Suppressor macrophage treated with lipopolysaccharide for 4 hours (primary cell): ENCODE measurements at regions not wholly inside any gene's neighbourhood (a gene's known extent, or its start where the extent isn't known, plus 50 kb on each side); places are given as distances from the start of the nearest gene placed in this dataset.

Experiments
- DNase-seq: peaks from one replicate; pipeline ENCODE4 v3.0.0-alpha.2; 2020

DNA sequence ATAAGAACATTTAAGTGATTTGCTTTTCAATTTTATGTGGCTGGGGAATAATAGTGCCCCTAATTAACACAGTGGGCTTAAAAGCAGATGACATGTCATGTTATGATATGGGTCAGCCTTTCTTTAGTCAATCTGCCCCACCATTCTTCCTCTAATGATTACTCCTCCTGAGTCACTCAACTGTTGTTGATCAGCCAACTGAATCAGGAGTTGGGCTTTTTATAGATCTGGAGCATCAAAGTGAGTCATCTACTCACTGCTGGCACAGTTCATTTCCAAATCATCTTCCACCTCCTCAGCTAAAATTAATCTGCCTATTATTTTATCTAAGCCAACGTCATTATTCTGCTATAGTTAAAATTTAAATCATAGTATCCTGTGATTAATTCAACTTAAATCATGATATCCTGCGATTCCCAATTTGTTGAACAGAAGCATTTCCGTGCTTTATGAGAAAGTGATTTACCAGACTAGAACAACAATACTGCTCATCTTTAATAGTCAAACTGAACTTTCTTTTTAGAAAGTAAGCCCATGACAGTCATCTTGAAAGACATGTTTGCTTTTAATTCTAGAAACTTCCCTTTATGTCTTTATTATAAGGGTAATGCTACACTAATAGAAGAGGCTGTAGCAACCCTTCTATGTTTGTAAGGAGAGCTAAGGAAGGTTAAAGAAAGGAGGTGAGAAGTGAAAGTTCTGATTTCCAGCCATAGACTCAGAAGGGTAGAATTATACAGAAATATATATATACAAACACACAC is 551.4 kb downstream of the TBC1D4 start:
- DNase-seq = no peak

DNA sequence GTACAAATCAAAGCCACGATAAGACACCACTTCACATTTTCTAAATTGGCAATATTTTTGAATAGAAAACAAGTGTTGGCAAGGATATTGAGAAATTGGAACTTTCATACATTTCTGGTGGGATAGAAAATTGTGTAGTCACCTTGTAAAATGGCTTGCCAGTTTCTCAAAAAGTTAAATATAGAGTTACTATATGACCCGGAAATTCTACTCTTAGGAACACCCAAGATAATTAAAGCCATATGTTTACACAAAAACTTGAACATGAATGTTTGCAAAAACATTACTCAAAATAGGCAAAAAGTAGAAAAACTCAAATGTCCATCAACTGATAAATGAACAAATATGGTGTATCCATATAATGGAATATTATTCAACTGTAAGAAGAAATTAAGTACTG is 552.5 kb downstream of the TBC1D4 start:
- no peak for DNase-seq

DNA sequence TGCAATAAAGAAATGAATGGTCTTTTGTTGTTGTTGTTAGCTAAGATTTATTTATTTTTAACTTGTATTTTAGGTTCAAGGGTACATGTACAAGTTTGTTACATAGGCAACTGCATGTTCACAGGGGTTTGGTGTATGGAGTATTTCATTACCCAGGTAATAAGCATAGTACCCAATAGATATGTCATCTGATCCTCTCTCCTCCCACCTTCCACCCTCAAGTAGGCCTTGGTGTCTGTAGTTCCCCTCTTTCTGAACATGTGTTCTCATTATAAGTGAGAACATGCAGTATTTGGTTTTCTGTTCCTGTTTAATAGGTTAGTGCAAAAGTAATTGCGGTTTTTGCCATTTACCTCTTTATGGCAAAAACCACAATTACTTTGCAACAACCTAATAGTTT is 554.1 kb downstream of the TBC1D4 start:
- no peak for DNase-seq

DNA sequence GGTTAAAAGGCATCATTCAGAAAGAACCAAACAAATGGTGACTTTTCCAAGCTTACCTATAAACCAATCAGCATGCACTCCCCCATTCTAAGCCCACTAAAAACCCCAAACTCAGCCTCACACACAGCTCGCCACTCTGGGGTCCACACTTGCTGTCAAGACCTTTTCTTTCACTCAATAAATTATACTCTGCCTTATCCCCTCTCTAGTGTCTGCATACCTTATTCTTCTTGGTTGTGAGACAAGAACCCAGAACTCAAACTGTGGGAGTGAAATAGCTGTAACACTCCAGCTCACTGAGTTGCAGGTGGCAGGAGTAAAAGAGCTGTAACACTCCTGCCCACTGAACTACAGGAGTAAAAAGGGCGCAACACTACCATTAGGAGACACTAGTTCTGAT is 559.0 kb downstream of the TBC1D4 start:
- no peak for DNase-seq

DNA sequence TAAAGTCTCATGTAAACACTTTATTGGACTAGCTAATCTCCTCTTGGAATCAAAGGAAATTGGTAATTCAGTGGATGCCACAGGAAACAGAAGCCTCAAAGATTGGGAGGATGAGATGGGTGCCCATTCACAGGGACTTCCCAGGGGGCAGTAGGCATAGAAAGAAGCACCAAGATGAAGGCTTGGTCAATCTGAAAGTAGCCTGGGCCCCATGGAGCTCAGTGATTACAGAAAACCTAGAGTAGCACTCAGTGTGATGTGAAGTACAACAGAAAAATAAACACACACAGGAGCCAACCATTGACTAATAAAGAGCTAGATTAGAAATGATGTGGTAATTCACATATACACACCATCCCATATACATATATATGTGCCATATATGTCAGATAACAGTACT is 560.6 kb downstream of the TBC1D4 start:
- no peak for DNase-seq

DNA sequence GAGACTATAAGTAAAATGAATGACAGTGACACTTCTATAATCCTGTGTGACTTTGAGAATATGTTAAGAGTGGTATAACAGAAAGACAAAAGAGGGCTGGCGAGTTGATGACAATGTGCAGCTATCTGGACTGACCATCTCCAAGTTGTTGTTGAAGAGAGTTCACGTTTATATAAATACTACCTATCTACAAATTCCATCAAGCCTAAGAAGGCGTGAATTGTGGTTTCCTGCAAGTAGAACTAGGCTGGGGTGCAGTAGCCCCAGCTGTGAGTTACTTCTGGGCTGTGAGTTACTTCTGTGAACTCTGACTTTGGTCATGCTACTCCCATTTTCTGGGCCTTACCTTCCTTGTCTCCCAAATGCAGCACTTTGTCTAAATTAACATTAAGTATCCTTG is 561.0 kb downstream of the TBC1D4 start:
- DNase-seq = no peak

DNA sequence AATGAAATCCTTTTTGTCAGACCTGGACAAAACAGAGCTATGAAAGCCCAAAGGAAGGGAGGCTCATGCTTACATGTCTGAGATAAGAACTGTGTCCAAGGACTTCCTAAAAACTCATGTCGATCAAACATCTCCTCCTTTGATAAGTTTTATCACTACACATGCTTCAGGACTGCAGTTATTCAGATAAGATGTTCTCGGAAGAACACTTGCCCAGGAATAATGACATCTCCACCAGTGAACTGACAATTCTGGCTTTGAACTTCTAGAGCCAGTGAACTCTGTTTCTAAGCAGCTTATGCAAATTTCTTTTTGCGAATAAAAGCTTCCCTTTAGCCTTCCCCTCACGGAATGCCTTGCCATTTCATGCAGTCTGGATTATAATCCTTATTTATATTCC is 561.6 kb downstream of the TBC1D4 start:
- DNase-seq = no peak

DNA sequence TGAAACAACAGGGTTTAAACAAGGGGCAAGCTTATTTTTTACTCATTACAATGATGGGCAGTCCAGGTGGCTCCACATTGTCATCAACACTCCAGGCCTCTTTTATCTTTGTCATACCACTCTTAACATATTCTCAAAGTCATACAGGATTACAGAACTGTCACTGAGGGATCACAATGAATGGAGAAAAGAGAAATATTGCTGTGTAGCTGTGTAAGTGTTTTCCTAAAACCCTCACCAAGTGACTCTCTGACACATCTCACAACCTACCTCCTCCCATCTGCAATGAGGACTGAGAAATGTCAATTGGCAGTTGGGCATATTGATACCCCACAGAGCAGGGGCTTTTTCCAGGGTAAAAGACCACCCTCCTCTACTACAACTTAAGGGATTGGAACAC is 562.1 kb downstream of the TBC1D4 start:
- DNase-seq = no peak

DNA sequence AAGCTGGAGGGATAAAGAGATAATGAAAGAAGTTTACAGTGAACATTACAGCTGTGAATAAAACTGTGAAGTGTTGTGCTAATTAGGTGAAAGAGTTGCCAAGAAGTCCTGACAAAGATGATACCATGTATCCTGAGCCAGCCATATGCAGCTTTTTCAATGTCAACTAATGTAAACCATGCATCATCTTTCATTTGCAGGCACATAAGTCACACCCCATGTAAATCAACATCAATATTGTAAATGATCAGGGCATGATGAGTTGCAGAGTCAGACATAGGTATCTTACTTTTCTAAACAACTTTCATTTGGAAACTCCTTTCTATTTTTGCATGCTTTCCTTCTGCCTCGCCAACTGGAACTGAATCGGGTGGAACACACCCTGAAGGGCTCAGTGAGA is 569.1 kb downstream of the TBC1D4 start:
- no peak for DNase-seq

DNA sequence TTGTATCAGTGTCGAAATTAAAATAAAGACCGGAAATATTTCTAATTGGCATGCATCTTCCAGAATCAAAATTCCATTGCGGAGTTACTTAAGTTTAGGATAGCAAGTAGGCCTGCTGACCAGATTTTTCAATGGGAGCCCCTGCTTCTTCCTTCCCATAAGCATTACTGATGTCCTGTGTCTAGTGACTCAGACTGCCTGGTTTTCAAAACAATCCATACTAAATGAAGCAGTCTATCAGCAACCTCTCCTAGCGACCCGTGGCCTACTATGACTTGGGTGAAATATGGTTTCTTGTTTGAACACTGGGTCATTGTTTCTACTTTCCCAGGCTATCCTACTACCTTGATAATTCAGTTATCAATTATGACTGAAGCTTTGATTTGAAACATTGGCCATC is 571.6 kb downstream of the TBC1D4 start:
- DNase-seq = no peak

DNA sequence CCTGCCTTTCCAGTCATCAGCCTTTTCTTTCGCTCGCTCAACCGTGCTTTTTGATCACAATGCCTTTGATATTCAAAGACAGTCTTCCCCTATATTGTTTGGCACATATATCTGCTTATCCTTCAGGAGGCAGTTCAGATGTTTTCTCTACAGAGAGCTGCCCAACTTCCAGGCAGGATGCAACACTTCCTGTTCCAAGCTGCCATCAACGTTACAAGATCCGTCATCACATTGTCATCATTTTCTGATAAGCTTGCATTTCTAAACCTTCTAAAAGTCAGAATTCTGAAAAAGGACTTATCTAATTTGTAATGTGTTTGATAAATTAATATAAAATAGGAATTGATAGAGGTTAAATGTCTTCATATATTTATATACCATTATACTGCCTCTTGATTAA is 574.2 kb downstream of the TBC1D4 start:
- no peak for DNase-seq

DNA sequence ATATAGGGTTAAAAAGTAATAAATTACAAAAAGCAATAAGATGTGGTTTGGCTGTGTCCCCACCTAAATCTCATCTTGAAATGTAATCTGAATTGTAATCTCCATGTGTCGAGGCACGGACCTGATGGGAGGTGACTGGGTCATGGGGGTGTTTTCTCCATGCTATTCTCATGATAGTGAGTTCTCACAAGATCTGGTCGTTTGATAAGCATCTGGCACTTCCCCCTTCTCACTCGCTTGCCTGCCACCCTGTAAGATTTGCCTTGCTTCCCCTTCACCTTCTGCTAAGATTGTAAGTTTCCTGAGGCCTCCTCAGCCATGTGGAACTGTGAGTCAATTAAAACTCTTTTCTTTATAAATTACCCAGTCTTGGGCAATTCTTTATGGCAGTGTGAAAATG is 577.4 kb downstream of the TBC1D4 start:
- DNase-seq = no peak

DNA sequence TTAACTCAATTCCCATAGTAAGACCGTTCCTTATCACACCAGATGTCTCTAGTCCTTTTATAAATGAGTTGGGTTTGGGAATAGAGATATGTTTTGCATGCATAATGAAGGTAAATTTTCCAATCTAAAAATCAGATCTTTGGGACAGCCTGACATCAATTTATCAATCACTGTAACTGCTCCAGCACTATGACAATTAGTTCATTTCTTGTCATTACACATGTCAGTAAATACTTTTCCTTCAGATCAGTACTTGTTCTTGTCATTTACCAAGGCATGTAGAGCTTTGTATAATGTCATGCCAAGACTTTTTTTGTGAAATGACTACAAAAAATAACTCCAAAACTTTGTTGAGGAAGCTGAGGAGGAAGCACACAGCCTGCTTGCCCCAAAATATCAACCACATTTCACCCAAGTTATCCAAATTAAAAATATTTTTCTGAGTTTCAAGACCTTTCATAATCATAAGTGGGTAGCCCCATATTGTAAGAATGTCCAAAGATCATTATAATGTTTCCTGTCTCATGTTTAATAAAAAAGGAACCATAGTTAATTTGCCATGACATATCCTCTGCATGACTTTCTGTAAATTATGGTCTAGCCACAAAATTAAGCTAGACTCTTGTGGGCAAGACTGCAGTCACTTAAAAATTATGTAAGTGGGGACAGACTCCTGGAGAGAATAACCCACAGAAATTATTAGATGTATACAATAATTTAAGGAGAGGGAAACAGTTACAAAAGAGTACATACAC is 586.8 kb downstream of the TBC1D4 start:
- no peak for DNase-seq

DNA sequence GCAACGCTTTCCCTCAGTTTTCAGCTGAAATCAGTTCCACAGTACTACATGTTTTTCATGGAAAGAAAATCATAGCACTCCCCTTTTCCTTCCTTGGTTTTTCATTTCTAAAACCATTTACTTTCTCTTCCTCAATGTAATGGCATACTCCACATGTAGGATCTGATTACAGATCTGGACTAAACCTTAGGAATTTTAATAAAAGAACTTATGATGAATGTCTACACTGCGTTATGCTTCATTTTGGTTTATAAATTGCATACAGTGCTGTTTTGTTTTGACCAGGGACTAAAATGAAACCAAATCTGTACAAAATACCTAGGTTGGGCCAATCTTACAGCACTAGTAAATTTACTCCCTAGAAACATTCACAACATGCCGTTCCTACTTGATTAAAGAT is 589.9 kb downstream of the TBC1D4 start:
- DNase-seq = no peak

DNA sequence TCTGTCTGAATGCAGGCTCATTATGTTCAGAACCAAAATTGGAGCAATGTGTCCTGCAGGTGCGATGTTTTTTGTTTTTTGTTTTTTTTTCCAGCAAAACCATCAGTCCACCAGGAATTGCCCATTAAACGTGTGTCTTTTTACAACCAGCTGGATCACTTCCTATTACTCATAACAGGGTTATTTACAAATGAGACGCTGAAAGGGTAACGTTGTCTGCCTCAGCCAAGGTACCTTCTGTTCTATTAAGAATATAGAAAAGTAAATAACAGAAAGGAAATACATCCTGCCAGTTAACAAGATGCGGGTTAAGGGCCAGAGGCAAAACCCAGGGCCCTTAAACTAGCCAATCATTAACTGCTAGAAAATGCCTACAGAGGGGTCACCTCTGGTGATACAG is 590.4 kb downstream of the TBC1D4 start:
- no peak for DNase-seq

DNA sequence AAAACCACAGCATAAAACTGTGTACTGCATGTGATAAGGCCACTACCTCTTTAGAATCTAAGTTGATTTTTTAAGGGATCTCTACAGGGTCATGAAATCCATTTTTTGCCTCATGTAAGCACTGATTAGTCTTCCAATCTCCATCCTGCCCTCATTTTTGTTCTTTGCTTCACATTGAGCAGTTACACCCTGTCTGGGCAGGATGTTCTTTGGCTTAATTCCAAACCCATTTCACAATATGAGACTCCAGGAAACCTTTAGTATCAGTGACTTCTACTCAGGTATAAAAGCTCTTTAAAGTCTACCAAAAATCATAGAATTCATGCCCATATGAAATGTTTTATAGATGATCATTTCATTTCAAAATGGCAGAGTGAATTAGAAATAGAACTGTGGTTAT is 592.6 kb downstream of the TBC1D4 start:
- no peak for DNase-seq

DNA sequence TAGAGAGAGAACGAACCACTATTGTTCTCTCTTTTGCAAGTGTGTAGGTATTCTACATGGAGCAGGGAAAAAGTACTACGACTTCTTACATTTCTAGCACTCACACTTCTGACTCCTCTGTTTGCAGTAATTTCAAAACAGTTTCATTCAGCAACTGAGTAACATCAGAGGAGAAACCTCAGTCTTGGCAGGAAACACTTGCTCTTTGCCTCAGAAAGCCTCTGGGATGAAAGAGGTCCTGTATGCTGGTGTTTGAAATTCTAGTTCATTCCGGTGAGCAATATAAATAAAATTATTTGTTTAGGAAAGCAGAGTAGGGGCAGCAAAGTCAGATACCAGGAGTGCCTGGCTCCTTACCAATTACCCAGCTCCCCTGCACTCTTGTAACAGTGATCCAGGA is 595.5 kb downstream of the TBC1D4 start:
- no peak for DNase-seq

DNA sequence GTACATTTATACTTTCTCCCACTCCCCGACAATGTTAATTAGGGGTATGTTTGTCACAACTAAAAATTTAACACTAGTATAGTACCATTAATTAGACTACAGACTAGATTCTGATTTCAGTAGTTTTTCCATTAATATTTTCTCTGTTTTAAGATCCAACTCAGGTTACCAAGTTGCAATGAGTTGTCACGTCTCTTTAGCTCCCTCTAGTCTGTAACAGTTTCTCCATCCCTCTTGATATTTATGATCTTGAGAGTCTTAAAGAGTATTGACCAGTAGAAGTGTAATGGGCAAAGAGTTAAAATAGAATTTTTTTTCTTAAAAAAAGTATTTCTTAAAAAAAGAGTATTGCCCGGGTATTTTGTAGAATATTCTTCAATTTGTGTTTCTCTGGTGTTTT is 598.1 kb downstream of the TBC1D4 start:
- no peak for DNase-seq

DNA sequence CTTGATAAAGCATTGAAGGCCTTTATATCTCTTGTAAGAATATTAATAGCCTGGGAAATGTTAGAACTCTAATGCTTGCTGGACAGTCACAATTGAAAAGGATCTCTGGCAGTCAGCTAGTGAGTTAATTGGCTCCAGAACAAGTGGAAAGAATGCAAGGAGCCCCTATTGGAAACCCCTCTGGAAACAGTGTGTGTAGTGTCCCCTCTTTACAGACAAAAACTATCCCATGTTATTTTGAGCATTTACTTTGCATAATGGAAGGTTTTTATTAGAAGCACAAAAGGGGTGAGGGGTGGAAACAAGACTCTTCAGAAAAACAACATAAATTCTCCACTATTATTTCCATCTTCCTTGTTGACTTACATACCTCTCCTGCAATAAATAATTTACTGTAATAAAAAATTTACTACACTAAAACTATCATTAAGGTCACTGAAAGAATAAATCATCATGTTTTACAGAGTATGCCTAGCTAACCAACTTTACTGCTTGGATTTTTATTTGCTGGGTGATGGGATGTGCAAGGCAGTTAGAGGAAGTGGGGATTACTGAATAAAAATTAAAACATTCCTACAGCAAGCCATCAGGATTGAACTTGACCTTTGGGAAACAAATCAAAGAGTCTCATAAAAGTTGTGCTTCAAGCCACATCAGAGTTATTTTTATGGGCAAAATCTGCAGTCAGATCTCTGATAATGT is 610.4 kb downstream of the TBC1D4 start:
- DNase-seq = no peak

DNA sequence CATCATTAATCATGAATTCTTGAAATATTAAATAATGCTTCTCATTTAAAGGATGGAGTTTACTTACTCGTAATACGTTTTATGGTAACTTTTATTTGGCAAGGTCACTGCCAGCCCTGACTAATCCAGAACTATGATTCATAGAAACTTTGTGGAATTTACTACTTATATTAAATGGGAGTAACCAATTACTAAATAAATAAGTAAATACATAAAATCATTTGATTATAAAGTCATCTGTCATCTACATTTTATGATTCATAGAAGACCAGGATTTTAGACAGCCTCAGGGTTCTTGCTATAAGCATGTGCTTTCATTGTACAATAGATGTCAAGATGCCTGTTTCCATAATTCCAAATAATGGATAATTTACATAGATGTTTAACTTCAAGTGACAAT is 611.1 kb downstream of the TBC1D4 start:
- no peak for DNase-seq

DNA sequence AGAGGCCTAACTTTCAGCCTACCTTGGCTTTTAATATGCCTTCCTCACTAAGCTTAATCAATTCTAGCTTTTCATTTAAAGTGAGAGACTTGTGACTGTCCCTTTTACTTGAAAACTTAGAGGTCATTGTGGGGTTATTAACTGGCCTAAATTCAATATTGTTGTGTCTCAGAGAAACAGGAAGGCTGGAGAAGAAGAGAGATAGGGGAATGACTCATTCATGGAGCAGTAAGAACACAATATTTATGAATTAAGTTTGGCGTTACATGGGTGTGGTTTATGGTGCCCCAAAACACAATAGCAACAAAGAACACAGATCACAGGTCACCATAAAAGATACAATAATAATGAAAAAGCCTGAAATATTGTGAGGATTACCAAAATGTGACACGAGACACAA is 612.1 kb downstream of the TBC1D4 start:
- DNase-seq = no peak

DNA sequence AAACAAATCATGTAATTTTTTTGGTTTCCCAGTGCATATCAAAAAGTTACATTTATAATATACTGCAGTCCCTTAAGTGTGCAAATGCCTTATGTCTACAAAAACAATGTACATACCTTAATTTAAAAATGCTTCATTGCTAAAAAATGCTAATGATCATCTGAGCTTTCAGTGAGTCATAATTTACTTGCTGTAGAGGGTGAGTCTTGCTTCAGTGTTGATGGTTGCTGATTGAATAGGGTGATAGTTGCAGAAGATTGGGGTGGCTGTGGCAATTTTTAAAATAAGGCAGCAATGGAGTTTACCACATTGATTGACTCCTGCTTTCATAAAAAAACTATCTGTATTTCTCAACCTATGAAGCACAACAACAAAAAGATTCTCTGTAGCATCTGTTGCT is 613.9 kb downstream of the TBC1D4 start:
- DNase-seq = no peak

DNA sequence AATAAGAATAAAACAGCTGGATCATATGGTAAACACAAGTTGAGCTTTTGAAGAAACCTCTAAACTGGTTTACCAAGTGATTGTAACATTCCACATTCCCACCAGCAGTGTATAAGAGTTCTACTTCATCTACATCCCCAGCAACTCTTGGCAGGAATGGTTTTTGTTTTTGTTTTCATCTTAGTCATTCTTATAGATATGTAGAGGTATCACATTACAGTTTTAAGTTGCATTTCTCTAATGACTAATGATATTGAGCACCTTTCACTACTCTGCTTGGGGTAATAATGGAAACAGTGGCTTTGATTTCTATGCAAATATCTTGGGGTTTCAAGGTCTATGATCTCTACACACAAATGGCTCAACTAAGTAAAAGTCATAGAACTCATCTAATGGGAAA is 614.5 kb downstream of the TBC1D4 start:
- DNase-seq = no peak

DNA sequence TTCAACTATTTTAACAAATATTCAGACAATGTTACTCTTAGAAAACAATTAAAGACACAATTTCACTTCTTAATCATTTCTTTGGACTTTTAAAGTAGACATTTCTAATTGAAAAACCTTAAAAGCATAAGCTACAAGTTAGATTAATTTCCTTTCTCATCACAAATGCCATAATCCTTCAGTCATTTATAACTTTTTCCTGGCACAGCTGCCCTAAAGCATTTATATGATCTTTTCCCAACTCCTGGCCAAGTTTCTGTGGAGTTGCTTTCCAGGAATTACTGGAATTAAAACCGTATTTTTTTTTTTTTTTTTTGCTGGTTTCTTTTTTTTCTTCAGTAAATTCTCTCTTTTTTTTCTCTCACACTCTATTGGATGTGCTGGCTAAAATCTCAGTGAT is 615.9 kb downstream of the TBC1D4 start:
- DNase-seq = no peak
